Renal pelvis (tissue), 1 donor: ENCODE measurements at regions not wholly inside any gene's neighbourhood (a gene's known extent, or its start where the extent isn't known, plus 50 kb on each side); places are given as distances from the start of the nearest gene placed in this dataset.
"Not testable (repeated sequence)": the region's sequence is repeated elsewhere in the genome, so short reads cannot be mapped to it uniquely, and the experiment has no call there.

ENCODE experiments used
- DNase-seq: peaks from one replicate; pipeline ENCODE4 v3.0.0-alpha.2; 2013

- no peak for DNase-seq
These were observed 201.2 kb upstream of the MYLIP start for GRCh38 chr6:15927531-15928225.

DNA sequence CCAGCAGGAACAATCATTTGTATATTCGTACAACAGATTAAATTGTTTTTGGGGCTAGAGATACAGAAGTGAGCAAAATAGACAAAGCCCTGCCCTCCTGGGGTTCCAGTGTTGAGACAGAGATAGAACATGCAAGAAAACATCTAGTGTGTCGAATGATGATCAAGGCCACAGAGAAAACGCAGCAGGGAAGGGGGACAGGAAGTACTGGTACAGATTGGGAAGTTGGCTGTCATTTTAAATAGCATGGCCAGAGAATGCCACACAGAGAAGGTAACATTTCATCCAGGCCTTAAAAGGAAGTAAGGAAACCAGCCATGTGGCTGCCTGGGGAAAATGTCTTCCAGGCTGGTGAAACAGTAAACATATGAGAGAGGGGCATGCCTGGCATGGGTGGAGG is 202.6 kb upstream of the MYLIP start:
- DNase-seq: no peak

DNA sequence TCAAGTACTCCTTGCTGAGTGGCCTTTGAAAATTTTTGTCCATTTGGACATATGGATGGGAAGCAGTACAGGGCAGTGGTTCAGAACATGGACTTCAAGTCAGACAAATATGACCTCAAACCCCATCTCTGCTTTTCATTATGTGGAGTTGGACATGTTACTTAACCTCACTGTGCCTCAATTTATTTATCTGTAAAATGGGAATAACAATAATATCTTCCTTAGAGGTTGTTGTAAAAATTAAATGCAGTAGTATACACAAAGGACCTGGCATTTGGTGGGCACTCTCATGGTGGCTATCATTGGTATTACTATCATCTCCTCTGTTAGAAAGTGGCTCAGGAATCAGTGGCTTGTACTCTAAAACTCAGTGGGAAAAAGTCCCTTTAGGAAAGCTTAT is 204.0 kb upstream of the MYLIP start:
- no peak for DNase-seq

DNA sequence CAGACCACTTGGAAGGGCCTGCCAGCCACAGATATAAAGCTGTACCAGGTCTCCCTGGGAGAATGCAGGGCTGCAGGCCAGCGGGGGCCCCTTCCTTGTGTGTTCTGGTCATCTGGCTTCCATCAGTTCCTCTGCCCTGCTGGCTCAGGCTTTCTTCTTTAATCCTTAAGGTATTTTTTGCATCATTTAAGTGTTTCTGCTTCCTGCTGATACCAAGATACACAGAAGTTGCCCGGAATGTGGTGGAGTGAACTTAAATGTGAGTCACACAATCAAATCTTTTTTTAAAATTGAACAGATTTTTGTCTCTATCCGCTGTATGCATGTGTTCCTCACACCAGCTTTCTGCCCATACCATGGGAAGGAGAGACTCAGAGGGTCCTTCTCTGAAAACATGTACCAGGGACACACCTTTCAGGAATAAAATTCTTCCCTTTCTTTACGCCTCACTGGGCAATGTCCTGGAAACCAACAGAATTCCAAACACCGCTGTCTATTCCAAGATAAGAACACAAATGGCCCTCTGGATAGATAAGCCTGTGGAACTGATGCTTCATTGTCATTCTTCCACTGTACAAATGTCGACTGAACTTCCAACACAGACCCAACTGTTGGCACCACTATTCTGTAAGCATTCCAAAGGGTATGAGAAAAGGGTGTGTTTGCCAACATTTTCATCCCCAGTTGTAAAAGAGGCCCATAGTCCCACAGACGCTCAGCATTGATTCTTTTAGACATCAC is 206.2 kb upstream of the MYLIP start:
- no peak for DNase-seq

- DNase-seq: no peak
These were observed 207.6 kb upstream of the MYLIP start for GRCh38 chr6:15921243-15921642.

GRCh38 chr6:15916581-15916980 is 212.3 kb upstream of the MYLIP start:
- no peak for DNase-seq

DNA sequence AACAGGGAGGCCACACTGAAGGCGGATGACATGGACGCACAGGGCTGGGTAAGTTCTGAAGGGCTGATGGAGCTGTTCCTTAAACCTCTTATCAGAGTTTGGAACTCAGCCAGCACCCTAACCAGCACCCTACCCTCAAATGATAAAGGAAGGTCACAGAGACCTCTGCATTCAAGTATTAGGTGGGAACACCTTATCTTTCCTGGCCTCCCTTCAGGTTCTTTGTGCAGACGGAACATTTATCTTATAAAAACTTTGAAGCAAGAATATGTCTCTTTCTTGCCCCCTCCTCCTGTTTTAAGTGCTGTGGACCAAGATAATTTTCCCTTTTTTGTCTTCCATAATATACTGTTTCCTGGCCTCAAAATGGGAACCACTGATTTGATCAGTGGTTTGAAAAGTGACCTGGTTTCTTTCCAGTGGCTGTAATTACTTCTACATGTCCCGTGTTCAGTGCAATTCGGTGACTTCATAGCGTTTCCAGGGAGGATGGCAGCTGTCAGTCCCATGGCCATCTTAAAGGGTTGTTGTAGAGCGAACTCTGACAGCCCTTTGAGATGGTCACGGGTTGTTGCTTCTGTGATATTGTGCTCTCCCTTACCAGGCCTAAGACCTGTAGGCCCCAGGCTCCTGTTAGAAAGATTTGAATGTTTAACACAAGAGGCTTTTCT is 213.2 kb upstream of the MYLIP start:
- DNase-seq: no peak

- no peak for DNase-seq
These were observed 214.3 kb upstream of the MYLIP start for GRCh38 chr6:15914553-15914952.

- DNase-seq: no peak
These were observed 215.3 kb upstream of the MYLIP start for GRCh38 chr6:15913573-15913972.

GRCh38 chr6:15912505-15913400 is 216.1 kb upstream of the MYLIP start:
- no peak for DNase-seq

- no peak for DNase-seq
These were observed 217.0 kb upstream of the MYLIP start for GRCh38 chr6:15911753-15912504.

GRCh38 chr6:15909290-15910070 is 219.4 kb upstream of the MYLIP start:
- no peak for DNase-seq

- no peak for DNase-seq
These were observed 220.0 kb upstream of the MYLIP start for GRCh38 chr6:15908871-15909270.

GRCh38 chr6:15907914-15908518 is 220.9 kb upstream of the MYLIP start:
- no peak for DNase-seq

DNA sequence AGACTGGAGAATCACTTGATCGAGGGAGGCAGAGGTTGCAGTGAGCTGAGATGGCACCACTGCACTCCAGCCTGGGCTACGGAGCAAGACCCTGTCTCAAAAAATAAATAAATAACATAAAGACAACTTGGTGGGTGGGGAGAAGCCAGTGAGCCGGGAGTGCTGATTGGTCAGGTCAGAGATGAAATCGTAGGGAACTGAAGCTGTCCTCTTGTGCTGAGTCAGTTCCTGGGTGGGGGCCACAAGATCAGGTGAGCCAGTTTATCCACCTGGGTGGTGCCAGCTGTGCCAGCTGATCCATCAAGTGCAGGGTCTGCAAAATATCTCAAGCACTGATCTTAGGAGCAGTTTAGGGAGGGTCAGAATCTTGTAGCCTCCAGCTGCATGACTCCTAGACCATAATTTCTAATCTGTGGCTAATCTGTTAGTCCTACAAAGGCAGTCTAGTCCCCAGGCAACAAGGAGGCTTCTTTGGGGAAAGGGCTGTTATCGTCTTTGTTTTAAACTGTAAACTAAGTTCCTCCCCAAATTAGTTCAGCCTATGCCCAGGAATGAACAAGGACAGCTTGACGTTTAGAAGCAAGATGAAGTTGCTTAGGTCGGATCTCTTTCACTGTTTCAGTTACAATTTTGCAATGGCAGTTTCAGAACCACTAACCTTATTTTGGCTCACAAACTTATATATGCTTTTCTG is 221.5 kb upstream of the MYLIP start:
- not testable (repeated sequence) for DNase-seq

DNA sequence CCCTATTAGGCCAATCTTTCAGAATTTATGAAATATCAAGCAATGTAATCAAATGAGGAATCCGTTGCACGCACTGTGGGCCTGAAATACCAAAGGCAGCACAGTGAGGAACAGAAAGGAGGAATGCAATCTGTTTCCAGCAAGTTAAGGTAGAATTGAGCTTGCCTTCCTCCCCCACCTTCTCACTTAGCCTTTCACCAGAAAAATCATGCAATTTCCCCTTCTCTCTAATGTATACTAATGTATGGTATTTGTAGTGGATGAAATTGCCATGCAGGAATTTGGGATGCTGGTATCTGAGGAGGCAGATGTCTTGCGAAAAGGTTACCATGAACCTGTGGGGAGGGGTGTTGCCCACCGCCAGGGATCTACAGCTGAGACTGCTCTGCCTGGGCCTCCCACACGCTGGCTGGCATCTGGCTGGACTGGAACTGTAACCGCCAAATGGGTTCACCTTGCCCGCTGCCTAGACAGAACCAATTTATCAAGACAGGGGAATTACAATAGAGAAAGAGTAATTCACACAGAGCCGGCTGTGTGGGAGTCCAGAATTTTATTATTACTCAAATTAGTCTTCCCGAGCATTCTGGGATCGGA is 222.4 kb upstream of the MYLIP start:
- no peak for DNase-seq

- DNase-seq: peak; percentile 75
These were observed 223.1 kb upstream of the MYLIP start for GRCh38 chr6:15905488-15906419.
